ENCODE measurements at regions not wholly inside any gene's neighbourhood (a gene's known extent, or its start where the extent isn't known, plus 50 kb on each side); places are given as distances from the start of the nearest gene placed in this dataset.

DNA sequence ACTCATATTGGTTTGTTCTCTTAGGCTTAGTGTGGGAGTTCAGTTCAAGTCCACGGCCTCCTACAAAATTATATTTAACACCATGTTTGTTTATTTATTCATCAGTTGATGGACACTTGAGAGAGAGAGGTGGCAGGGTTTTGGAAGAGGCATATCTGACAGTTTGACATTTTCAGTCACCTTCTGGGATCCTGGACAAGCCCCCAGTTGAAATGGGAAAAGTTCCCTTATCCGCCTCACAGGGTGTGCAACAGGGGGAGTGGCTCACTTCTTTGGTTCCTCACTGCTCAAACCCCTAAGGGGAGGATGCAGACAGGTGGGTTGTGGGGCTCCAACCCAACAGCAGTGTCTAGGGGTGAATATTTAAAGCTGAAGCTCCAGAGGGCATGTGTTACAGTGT, 52.3 kb upstream of the TNFSF18 start:
- no peak for TF ChIP-seq EZH2 (IDR thresholded peaks at IDR 0.05; ENCODE audit: insufficient read depth, poor library complexity, severe bottlenecking)
- TF ChIP-seq EZH2phosphoT487 (IDR thresholded peaks at IDR 0.05; ENCODE audit: insufficient read depth, low read depth), result no peak

Data from GM23248 (cell line).